Naive thymus-derived CD8-positive, alpha-beta T cell (primary cell): ENCODE measurements at regions not wholly inside any gene's neighbourhood (a gene's known extent, or its start where the extent isn't known, plus 50 kb on each side); places are given as distances from the start of the nearest gene placed in this dataset.

Experiments used
- ATAC-seq, 2 donors: fragments of 150-1000 bp; cut with Tn5 transposase in 1 of 2; sonication (Bioruptor Pico), chemical (Tn5 transposase) in 1 of 2; 1 replicate in 1 of 2; 2 replicates in 1 of 2; pipeline ENCODE4 v1.10.0; 2021; ENCODE audit warnings: mild to moderate bottlenecking in 2 of 2, moderate library complexity in 2 of 2
- POLR2A ChIA-PET: fragments of 350-600 bp; sonication (Branson Sonifier 250); formaldehyde crosslinking; loops from one replicate; lab custom pipeline; 2021; ENCODE audit warnings: antibody characterized with exemption; lab: Charles Lee
- DNase-seq, 10 donors: peaks; one replicate each; pipeline versions ENCODE4 v3.0.0 to v3.0.0-alpha.2; 2020 to 2022
- H3K27ac Mint-ChIP-seq, 10 donors: one replicate each; pipeline ENCODE4 v1.8.0; 2020 to 2022; ENCODE audit warnings: mild to moderate bottlenecking in 10 of 10, mixed read lengths in 10 of 10, moderate library complexity in 4 of 10, inconsistent platforms in 1 of 10
- H3K27me3 Mint-ChIP-seq, 5 donors: one replicate each; pipeline ENCODE4 v1.8.0; 2021 to 2022; ENCODE audit warnings: mixed read lengths in 5 of 5
- H3K36me3 Mint-ChIP-seq, 3 donors: one replicate each; pipeline ENCODE4 v1.8.0; 2020 to 2022; ENCODE audit warnings: mixed read lengths in 3 of 3, mild to moderate bottlenecking in 2 of 3, inconsistent platforms in 1 of 3
- H3K4me1 Mint-ChIP-seq, 4 donors: one replicate each; pipeline ENCODE4 v1.8.0; 2021 to 2022; ENCODE audit warnings: mixed read lengths in 4 of 4
- H3K4me3 Mint-ChIP-seq, 10 donors: one replicate each; pipeline ENCODE4 v1.8.0; 2020 to 2022; ENCODE audit warnings: mild to moderate bottlenecking in 10 of 10, mixed read lengths in 10 of 10, moderate library complexity in 6 of 10, inconsistent platforms in 1 of 10
- H3K9me3 Mint-ChIP-seq, 9 donors: one replicate each; pipeline ENCODE4 v1.8.0; 2020 to 2022; ENCODE audit warnings: mixed read lengths in 9 of 9, mild to moderate bottlenecking in 3 of 9, inconsistent platforms in 1 of 9, moderate library complexity in 1 of 9

DNA sequence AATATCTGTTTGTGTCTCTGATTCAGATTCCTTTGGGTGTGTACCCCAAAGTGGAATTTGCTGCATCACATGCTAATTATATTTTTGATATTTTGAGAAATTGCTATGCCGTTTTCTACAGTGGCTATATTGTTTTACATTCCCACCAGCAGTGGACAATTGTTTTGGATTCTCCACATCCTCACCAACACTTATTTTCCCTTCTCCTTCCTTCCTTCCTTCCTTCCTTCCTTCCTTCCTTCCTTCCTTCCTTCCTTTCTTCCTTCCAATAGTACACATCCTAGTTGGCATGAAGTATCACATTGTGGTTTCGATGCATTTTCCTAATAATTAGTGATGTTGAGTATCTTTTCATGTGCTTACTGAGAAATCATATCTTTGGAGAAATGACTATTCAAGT is 535.5 kb downstream of the SH2D4B start:
- no peaks in the 10 kb centered on the region for H3K36me3 Mint-ChIP-seq
- no peak for ATAC-seq
- DNase-seq, result no peak
- H3K27me3 Mint-ChIP-seq, result peaks cover 0 to 7% (median 0%) of the 10 kb centered on the region in 5 donors
- H3K9me3 Mint-ChIP-seq, result peaks cover 0 to 6% (median 0%) of the 10 kb centered on the region in 9 donors
- H3K4me3 Mint-ChIP-seq, result no peak overlapping the region
- POLR2A ChIA-PET, result no interaction called here
- H3K27ac Mint-ChIP-seq, result no peak overlapping the region
- H3K4me1 Mint-ChIP-seq, result no peaks in the 10 kb centered on the region

DNA sequence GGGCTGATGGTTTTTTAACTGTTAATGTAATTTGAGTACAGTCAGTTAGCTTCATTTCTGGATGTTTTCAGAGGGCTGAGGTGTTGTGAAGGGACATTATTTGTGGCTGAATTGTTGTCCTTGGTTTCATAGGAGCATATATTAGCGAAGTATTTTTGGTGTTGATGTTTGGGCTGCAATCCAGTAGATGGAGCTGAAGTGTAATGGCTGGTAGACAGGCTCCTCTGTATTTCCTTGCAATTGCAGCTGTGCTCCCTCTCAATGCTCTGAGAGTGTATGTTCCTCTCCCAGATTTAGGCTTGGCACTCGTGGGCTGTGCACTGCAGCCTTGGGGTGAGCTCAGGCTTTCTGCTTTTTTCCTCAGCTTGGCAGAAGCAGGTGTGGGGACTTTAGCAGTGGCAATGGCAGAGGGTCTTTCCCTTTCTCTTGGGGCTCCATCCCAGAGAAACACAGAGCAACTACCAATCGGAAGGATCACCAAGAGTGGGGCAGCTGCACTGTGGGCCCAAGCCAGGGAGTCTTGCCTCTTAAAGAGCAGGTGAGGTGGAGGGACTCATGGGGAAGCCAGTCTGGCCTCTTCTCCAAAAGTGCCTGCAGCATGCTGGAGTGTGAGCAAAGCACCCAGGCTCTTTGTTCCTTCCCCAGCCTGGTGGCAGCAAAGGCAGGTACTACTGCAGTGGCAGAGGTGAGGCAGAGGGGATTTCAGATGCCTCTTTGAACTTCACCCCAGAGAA is 544.4 kb downstream of the SH2D4B start:
- POLR2A ChIA-PET, result no interaction called here
- Mint-ChIP-seq H3K9me3 (peaks cover 0 to 11% (median 3%) of the 10 kb centered on the region in 9 donors), H3K4me3 (no peak overlapping the region)

DNA sequence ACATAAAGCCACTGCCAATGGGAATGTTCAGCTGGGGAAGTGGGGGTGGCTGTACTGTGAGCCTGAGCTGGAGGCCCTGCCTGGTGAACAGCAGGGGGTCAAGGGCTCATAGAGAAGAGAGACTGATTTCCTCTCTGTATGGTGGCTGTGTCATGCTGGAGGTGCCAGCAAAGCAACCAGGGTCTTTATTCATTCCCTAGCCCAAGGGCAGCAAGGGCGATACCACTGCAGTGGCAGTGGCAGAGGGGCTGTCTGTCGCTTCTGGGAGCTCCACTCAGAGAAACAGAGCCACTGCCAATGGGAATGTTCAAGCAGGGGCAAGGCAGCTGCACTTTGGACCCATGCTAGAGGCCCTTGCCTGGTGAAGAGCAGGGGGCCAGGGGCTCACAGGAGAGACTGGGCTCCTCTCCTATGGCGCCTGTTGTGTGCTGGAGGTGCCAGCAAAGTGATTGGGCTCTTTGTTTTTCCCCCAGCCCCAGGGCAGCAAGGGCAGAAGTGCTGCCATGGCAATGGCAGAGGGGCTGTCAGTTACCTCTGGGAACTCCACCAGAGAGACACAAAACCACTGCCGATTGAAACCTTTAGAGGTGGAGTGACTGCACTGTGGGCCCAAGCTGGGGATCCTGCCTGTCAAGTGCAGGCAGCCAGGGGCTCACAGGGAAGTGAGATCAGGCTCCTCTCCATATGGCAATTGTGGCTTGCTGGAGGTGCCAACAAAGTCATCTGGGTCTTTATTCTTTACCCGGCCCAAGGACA is 545.1 kb downstream of the SH2D4B start:
- H3K4me3 Mint-ChIP-seq, result no peak overlapping the region
- no peaks in the 10 kb centered on the region for H3K4me1 Mint-ChIP-seq
- POLR2A ChIA-PET, result no interaction called here
- peaks cover 0 to 11% (median 4%) of the 10 kb centered on the region in 9 donors for H3K9me3 Mint-ChIP-seq
- no peak for ATAC-seq
- H3K27me3 Mint-ChIP-seq, result peaks cover 0 to 1% (median 0%) of the 10 kb centered on the region in 5 donors
- H3K27ac Mint-ChIP-seq, result no peak overlapping the region
- no peak for DNase-seq
- H3K36me3 Mint-ChIP-seq, result no peaks in the 10 kb centered on the region

More for the DNA sequence above, 544.4 kb downstream of the SH2D4B start:
- DNase-seq (no peak), ATAC-seq (no peak)
- Mint-ChIP-seq H3K27me3 (peaks cover 0 to 1% (median 0%) of the 10 kb centered on the region in 5 donors), H3K36me3 (no peaks in the 10 kb centered on the region), H3K4me1 (no peaks in the 10 kb centered on the region), H3K27ac (no peak overlapping the region)

DNA sequence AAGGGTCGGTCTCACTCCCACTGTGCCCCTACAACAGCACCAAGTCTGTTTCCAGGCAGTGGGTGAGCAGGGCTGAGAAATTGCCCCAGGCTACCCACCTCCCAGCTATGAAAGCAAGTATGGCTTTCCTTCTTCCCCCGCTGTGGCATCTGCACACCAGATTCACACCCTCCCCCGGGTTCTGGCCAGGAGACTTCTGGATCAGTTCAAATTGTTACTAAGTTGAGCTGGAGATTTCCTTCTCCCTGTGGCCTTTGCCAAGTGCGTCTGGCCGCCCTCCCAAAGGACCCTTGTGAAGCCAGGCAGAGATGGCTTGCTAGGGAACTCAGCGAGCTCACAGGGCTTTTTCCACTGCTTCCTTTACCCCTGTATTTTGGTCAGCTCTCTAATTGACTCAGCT is 555.4 kb downstream of the SH2D4B start:
- Mint-ChIP-seq H3K4me3 (no peak overlapping the region), H3K9me3 (peaks cover 0 to 6% (median 3%) of the 10 kb centered on the region in 9 donors), H3K27ac (no peak overlapping the region), H3K27me3 (peaks cover 4 to 25% (median 15%) of the 10 kb centered on the region in 5 donors), H3K4me1 (no peaks in the 10 kb centered on the region), H3K36me3 (no peaks in the 10 kb centered on the region)
- POLR2A ChIA-PET, result no interaction called here
- ATAC-seq (no peak), DNase-seq (no peak)

DNA sequence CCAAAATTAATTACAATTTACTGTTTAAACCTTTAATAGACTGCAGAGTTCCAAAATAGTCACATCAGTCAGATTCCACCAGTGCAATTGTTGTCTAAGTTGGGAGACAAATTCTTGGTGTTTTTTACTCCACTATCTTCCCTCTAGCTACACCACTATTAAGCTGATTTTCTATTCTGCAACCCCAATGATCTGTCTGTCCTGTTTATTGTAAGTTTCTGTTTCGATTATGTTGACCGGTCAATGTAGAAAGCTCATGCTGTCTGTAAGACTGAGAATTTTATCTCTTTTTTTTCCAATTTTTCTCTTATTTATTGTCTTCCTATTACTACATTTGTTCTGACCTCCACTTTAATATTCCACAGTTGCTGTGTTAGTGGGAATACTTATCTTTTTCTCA is 557.5 kb downstream of the SH2D4B start:
- H3K27me3 Mint-ChIP-seq, result peaks cover 5 to 25% (median 19%) of the 10 kb centered on the region in 5 donors
- POLR2A ChIA-PET, result no interaction called here
- H3K36me3 Mint-ChIP-seq, result no peaks in the 10 kb centered on the region
- no peak overlapping the region for H3K4me3 Mint-ChIP-seq
- H3K27ac Mint-ChIP-seq, result no peak overlapping the region
- H3K4me1 Mint-ChIP-seq, result no peaks in the 10 kb centered on the region
- DNase-seq (no peak), ATAC-seq (no peak)
- H3K9me3 Mint-ChIP-seq, result peaks cover 0 to 6% (median 0%) of the 10 kb centered on the region in 9 donors

DNA sequence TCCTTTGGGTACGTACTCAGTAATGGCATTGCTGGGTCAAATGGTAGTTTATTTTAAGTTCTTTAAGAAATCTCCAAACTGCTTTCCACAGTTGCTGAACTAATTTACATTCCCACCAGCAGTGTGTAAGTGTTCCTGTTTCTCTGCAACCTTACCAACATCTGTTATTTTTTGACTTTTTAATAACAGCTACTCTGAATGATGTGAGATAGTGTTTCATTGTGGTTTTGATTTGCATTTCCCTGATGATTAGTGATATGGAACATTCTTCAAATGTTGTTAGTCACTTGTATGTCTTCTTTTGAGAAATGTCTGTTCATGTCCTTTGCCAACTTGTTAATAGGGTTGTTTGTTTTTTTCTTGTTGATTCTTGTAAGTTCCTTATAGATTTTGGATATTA is 558.9 kb downstream of the SH2D4B start:
- POLR2A ChIA-PET, result no interaction called here
- no peak overlapping the region for H3K27ac Mint-ChIP-seq
- no peaks in the 10 kb centered on the region for H3K4me1 Mint-ChIP-seq
- no peak for DNase-seq
- H3K9me3 Mint-ChIP-seq, result peaks cover 0 to 6% (median 0%) of the 10 kb centered on the region in 9 donors
- peaks cover 5 to 24% (median 19%) of the 10 kb centered on the region in 5 donors for H3K27me3 Mint-ChIP-seq
- no peak overlapping the region for H3K4me3 Mint-ChIP-seq
- no peaks in the 10 kb centered on the region for H3K36me3 Mint-ChIP-seq
- no peak for ATAC-seq

DNA sequence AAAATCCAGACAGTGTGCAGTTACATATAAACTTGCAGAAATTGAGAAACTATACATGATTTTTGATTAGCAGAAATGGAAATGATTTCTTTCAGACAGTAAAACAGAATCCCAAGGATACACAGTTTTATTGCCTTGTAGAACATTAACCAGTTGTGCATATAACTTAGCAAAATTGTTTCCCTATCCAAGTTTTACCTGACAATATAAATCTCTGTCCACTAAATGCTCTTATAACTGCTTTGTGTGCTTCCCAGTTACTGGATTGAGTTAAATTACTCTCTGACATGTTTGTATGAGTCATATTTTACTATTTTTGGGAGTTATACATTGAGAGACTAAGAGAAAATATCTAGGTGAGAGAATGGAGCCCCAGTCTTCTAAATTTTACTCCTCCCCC is 563.4 kb downstream of the SH2D4B start:
- Mint-ChIP-seq H3K4me1 (no peaks in the 10 kb centered on the region), H3K36me3 (no peaks in the 10 kb centered on the region), H3K4me3 (no peak overlapping the region), H3K27ac (no peak overlapping the region), H3K27me3 (peaks cover 0 to 9% (median 4%) of the 10 kb centered on the region in 5 donors), H3K9me3 (peaks cover 0 to 2% (median 0%) of the 10 kb centered on the region in 9 donors)
- DNase-seq (no peak), ATAC-seq (no peak)
- POLR2A ChIA-PET, result no interaction called here

DNA sequence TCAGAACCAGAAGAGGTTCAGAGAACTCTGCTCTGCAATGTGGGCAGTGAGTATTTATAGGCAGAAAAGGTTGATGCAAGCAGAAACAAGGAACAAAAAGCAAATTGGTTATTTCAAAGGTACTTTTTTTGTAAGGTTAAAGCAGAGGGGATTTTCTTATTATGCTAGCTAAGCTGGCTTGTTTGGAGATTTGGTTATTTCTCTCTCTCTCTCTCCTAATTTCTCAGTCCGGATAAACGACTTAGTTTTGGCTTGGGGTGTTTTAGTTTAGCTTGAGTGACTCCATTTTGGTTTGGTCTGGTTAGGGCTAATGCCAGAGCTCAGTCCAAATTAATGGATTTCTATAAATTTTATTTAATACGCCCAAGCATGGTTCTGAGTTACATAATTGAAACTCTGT is 566.8 kb downstream of the SH2D4B start:
- H3K36me3 Mint-ChIP-seq, result no peaks in the 10 kb centered on the region
- H3K9me3 Mint-ChIP-seq, result peaks cover 0 to 2% (median 0%) of the 10 kb centered on the region in 9 donors
- POLR2A ChIA-PET, result no interaction called here
- H3K27ac Mint-ChIP-seq, result no peak overlapping the region
- DNase-seq (no peak), ATAC-seq (no peak)
- H3K4me1 Mint-ChIP-seq, result no peaks in the 10 kb centered on the region
- peaks cover 0 to 4% (median 0%) of the 10 kb centered on the region in 5 donors for H3K27me3 Mint-ChIP-seq
- no peak overlapping the region for H3K4me3 Mint-ChIP-seq

DNA sequence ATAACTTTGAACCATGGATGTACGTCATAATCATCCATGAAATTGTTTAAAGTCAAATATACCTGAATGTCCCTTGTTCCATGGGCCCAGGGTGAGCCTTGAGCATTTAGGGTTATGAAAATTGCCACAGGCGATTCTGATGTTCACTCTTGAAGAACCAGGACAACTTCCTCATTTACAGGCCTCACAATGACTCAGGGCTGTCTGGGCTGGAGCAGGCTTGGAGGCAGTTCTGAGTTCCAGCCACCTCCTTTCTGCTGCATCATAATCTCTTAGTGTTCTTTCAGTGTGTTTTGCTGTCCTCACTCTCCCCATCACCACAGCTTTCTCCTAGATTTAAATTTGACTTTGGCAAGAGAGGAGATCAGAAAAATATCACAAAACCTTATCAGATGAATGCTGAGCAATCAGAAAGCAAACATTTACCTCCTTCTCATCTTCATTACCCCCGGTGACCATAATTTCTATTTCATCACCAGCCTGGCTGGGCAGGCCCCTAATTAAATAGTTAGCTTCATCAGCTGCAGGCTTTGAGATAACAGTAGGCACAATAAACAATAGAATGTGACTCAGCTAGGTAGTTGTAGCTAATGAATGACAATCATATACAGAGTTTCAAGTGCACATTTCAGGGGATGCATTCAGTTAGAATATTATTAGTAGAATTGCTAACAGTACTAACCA is 571.0 kb downstream of the SH2D4B start:
- no peak for ATAC-seq
- H3K9me3 Mint-ChIP-seq, result peaks cover 0 to 3% (median 0%) of the 10 kb centered on the region in 9 donors
- POLR2A ChIA-PET, result no interaction called here
- no peaks in the 10 kb centered on the region for H3K27me3 Mint-ChIP-seq
- H3K4me1 Mint-ChIP-seq, result no peaks in the 10 kb centered on the region
- no peaks in the 10 kb centered on the region for H3K36me3 Mint-ChIP-seq
- no peak overlapping the region for H3K4me3 Mint-ChIP-seq
- DNase-seq, result no peak
- no peak overlapping the region for H3K27ac Mint-ChIP-seq

DNA sequence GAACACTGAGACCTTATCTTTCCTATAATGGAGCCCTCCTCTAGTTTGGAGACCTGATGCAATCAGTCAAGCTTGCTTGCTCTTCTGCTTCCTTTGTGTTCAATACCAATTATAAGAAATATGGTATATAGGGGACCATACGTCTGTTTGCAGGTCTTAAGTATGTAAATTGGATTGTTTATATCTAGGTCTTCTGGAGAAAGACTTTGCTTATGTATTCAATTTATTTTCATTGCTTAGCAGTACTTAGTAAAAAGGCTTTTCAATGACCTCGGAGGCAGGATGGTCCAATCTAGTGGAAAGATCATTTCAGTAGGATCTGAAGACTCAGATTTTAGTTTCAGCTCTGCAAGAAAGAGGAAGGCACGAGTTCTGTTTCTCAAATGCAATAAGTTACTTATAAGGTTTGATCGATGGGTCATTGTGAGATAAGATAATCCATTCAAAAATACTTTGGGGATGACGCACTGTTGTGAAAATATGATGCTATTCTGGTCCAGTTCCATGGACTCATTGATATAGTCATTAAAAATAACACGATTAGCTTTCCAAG is 571.6 kb downstream of the SH2D4B start:
- no peaks in the 10 kb centered on the region for H3K27me3 Mint-ChIP-seq
- no peak overlapping the region for H3K27ac Mint-ChIP-seq
- no peaks in the 10 kb centered on the region for H3K4me1 Mint-ChIP-seq

DNA sequence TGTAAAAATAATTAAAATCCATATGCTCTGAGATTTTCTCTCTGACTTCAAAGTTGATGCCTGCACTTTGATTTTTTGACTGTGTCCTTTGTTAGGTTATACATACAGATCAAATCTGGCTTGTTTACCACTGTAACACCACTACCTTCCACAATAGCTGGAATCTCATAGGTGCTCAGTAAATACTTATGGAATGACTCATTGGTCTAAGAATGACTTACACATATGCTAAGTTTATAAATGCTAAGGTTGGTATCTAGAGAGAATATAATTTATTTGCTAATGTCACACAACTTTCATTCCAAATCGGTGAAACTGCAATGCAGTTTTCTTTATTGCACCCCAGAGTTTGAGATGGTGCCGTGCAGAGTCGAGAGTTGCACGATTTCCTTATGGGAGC is 578.5 kb downstream of the SH2D4B start:
- no peak for DNase-seq
- Mint-ChIP-seq H3K4me1 (no peaks in the 10 kb centered on the region), H3K27me3 (peaks cover 0 to 10% (median 2%) of the 10 kb centered on the region in 5 donors), H3K4me3 (no peak overlapping the region), H3K9me3 (peaks cover 0 to 3% (median 0%) of the 10 kb centered on the region in 9 donors), H3K27ac (no peak overlapping the region), H3K36me3 (no peaks in the 10 kb centered on the region)
- POLR2A ChIA-PET, result no interaction called here
- no peak for ATAC-seq

More for the DNA sequence above, 571.6 kb downstream of the SH2D4B start:
- ATAC-seq, result no peak
- Mint-ChIP-seq H3K4me3 (no peak overlapping the region), H3K9me3 (peaks cover 0 to 3% (median 0%) of the 10 kb centered on the region in 9 donors), H3K36me3 (no peaks in the 10 kb centered on the region)
- no peak for DNase-seq
- POLR2A ChIA-PET, result no interaction called here

DNA sequence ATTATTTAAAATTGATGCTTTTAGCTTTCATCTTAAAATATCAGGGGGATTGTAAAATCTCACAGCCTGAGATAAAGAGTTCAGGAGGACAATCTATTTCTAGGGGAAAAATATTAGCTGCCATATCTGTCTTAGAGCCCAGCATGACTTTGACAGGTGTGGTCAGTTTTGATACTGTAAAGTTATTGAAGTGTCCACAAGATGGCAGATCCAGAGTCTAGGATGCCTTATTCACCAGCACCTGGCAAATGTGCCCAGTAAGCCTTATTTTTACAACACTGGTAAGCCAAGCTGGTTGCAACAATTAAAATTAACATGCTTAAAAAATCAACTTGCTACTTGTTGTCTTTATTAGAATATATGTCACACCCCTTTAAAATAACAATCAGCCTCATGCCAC is 579.3 kb downstream of the SH2D4B start:
- POLR2A ChIA-PET, result no interaction called here
- H3K36me3 Mint-ChIP-seq, result no peaks in the 10 kb centered on the region
- peaks cover 0 to 10% (median 2%) of the 10 kb centered on the region in 5 donors for H3K27me3 Mint-ChIP-seq
- no peak overlapping the region for H3K4me3 Mint-ChIP-seq
- no peak overlapping the region for H3K27ac Mint-ChIP-seq
- ATAC-seq (no peak), DNase-seq (no peak)
- H3K9me3 Mint-ChIP-seq, result no peaks in the 10 kb centered on the region
- H3K4me1 Mint-ChIP-seq, result no peaks in the 10 kb centered on the region

DNA sequence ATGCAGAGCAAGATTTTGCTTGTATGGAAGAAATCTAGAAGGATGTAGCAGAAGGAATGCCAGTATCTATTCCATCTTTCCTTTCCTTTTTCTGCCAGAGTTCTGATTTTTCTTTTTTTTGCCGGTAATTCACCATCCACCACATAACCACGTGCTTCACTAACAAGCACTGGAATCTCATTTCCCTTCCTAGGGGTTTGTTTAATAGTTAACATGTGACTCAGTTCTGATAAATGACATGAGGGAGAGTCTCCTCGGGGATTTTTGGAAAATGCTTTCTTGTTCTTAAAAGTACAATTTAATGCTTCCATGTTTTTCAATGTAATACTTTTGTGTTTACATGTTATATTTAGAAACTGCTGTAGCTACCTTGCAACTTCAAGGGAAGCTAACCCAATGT is 590.2 kb downstream of the SH2D4B start:
- POLR2A ChIA-PET, result no interaction called here
- Mint-ChIP-seq H3K27me3 (peaks cover 0 to 13% (median 6%) of the 10 kb centered on the region in 5 donors), H3K9me3 (no peaks in the 10 kb centered on the region), H3K36me3 (no peaks in the 10 kb centered on the region), H3K4me3 (no peak overlapping the region), H3K4me1 (no peaks in the 10 kb centered on the region), H3K27ac (no peak overlapping the region)
- DNase-seq, result no peak
- no peak for ATAC-seq
